ENCODE measurements at regions not wholly inside any gene's neighbourhood (a gene's known extent, or its start where the extent isn't known, plus 50 kb on each side); places are given as distances from the start of the nearest gene placed in this dataset.
"Not testable (repeated sequence)": the region's sequence is repeated elsewhere in the genome, so short reads cannot be mapped to it uniquely, and the experiment has no call there.

DNA sequence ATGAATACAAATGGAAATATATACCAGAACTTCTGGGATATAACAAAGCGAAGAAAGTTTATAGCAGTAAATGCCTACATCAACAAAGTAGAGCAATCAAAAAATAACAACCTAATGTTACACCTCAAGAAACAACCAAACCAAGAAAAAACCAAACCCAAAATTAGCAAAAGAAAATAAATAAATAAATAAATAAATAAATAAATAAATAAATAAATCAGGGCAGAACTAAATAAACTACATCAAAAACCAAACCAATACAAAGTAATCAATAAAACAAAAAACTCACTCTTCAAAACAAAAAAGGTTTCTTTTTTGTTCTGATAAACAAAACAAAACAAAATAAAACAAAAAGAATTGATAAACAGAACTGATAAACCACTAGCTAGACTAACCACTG, 88.4 kb upstream of the SPIN4 start:
- H3K4me1 ChIP-seq (replicated peaks in 1 of 2): no peaks in the 10 kb centered on the region
- ATAC-seq (replicated peaks in 6 of 8): no peak
- H3K4me3 ChIP-seq: no peak overlapping the region
- 91 to 100% (median 100%) methylated on average over 1 of the region's 1 CpG; no CpG with 5 or more reads in 3 of the 10 experiments for WGBS, 10 experiments
- in situ Hi-C loops (cut with MboI; ENCODE audit: low pct_unique_long_range_greater_than_20kb in 2 of 9, low sequenced_read_pairs in 9 of 9, unreplicated experiment in 9 of 9): no loop called here
- H3K27ac ChIP-seq: no peak overlapping the region

DNA sequence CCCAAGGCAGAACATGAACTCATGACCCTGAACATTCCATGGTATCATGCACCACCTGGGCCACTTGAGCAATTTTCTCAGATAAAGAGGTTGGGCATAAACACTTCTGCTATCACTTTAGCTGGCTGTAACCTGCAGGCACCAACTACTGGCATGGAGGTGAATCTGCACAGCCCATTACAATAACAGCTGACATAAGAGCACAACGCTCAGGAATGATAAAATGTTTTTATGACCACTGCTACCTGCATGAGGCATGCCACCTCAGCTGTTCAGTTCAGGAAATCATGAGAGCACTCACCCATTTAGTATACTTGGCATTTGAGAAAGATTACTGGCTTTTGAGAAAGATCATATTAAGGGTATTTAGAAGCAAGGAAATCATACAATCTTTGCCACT, 85.7 kb upstream of the SPIN4 start:
- no peak for ATAC-seq (replicated peaks in 6 of 8)
- in situ Hi-C loops (cut with MboI; ENCODE audit: low pct_unique_long_range_greater_than_20kb in 2 of 9, low sequenced_read_pairs in 9 of 9, unreplicated experiment in 9 of 9): no loop called here
- no peaks in the 10 kb centered on the region for H3K4me1 ChIP-seq (replicated peaks in 1 of 2)
- no peak overlapping the region for H3K4me3 ChIP-seq
- no peak overlapping the region for H3K27ac ChIP-seq
- WGBS, 10 experiments: no CpG with 5 or more reads among the region's 1 CpG

DNA sequence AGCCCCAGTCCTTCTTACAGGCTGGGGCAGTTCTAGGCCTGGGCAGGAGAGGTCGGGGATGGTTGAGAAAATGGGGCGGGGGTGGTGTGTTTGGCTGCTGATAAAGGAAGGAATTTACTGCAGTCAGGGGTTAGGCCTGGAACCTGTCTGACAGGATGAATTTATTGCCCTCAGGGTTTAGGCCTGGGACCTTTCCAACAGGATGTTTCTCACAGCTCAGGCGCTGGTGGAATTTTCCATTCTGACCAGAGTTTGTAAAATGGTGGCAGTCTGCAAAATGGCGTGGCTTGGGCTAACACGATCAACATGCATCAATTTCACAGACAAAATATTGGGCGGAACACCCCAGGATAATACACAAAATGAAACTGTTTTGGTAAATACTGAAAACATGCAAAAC, 83.5 kb upstream of the SPIN4 start:
- H3K27ac ChIP-seq: no peak overlapping the region
- ATAC-seq (replicated peaks in 6 of 8): no peak
- in situ Hi-C loops (cut with MboI; ENCODE audit: low pct_unique_long_range_greater_than_20kb in 2 of 9, low sequenced_read_pairs in 9 of 9, unreplicated experiment in 9 of 9): no loop called here
- no peak overlapping the region for H3K4me3 ChIP-seq
- WGBS, 10 experiments: 49 to 100% (median 93%) methylated on average over 3 to 4 of the region's 6 CpGs; no CpG with 5 or more reads in 5 of the 10 experiments
- H3K4me1 ChIP-seq (replicated peaks in 1 of 2): no peaks in the 10 kb centered on the region

DNA sequence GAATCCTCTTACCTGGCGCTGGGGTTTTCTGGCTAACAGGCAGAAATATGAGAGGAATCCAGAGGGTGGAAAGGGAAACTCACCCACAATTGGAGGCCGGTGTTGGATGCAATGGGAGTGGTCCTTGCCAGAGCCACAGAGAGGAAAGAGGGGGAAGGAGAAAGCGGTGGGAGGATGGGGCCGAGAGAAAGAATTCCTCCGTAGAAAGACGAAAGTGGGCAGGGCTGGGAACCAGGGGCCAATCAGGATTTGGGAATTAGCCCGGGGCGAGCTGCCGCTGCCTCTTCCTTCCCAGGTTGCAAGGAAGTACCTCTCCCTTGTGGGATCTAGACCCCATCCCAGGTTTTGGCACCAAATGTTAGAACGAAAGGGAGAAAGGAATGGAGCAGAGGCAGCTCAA, 83.1 kb upstream of the SPIN4 start:
- Histone ChIP-seq H3K27ac (no peak overlapping the region), H3K4me1 (replicated peaks in 1 of 2) (no peaks in the 10 kb centered on the region), H3K4me3 (no peak overlapping the region)
- no peak for ATAC-seq (replicated peaks in 6 of 8)
- in situ Hi-C loops (cut with MboI; ENCODE audit: low pct_unique_long_range_greater_than_20kb in 2 of 9, low sequenced_read_pairs in 9 of 9, unreplicated experiment in 9 of 9): no loop called here
- WGBS, 10 experiments: 74% methylated on average over 4 of the region's 10 CpGs; no CpG with 5 or more reads in 9 of the 10 experiments

DNA sequence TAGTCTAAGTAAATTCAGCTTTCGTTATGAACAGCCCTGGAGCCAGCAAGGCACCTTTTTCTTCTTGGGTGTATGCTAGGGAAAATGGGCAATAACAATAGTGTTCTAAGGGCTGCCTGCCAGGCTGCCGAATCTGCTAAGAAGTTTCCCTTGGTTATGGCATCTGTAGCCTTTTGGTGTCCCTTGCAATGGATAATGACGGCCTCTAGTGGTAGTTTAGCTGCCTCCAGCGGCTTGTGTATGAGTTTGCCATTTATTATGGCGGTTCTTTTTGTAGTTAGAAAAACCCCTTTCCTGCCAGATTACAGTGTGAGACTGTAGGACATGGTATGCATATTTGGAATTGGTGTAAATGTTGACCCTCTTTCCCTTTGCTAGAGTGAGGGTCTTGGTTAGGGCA, 78.9 kb upstream of the SPIN4 start:
- ATAC-seq (replicated peaks in 6 of 8): no peak
- Histone ChIP-seq H3K4me3 (no peak overlapping the region), H3K27ac (no peak overlapping the region), H3K4me1 (replicated peaks in 1 of 2) (no peaks in the 10 kb centered on the region)
- whole genome bisulfite sequencing, 10 experiments: 40 to 100% (median 74%) methylated on average over 1 to 3 of the region's 5 CpGs; no CpG with 5 or more reads in 6 of the 10 experiments
- in situ Hi-C loops (cut with MboI; ENCODE audit: low pct_unique_long_range_greater_than_20kb in 2 of 9, low sequenced_read_pairs in 9 of 9, unreplicated experiment in 9 of 9): no loop called here

DNA sequence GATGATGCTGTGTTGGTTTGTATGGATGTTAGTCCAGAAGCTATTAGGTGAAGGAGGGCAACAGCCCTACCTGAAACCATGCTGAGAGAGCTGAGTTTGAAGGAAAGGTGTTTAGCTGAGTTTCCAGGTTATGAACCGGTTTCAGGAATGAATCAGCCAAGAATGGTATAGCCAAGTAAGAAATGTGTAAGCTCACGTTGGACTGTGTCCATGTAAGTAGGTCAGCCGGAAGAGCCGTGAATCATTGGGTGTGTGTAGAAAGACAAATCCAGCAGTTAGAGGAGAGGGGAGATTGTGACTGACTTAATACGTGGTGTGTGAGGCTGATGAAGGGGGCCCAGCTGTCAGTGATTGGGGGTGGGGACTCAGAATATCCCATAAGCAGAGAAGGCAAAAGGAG, 77.2 kb upstream of the SPIN4 start:
- no peaks in the 10 kb centered on the region for H3K4me1 ChIP-seq (replicated peaks in 1 of 2)
- WGBS, 10 experiments: 50 to 100% (median 79%) methylated on average over 2 to 3 of the region's 5 CpGs; no CpG with 5 or more reads in 6 of the 10 experiments
- H3K4me3 ChIP-seq: no peak overlapping the region
- no peak for ATAC-seq (replicated peaks in 6 of 8)
- H3K27ac ChIP-seq: no peak overlapping the region
- in situ Hi-C loops (cut with MboI; ENCODE audit: low pct_unique_long_range_greater_than_20kb in 2 of 9, low sequenced_read_pairs in 9 of 9, unreplicated experiment in 9 of 9): no loop called here

DNA sequence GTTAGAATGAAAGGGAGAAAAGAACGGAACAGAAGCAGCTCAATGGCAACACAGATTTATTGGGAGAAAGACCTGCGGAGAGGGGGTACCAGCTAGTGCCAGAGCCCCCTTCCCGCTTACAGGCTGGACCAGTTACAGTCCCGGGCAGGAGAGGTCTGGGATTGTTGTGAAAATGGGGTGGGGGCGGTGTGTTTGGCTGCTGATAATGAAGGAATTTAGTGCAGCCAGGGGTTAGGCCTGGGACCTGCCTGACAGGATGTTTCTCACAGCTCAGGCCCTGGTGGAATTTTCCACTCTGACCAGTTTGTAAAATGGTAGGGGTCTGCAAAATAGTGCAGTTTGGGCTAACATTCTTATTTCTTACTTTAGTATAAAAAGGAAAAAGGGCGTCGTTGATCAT, 75.4 kb upstream of the SPIN4 start:
- Histone ChIP-seq H3K27ac (no peak overlapping the region), H3K4me3 (no peak overlapping the region), H3K4me1 (replicated peaks in 1 of 2) (no peaks in the 10 kb centered on the region)
- in situ Hi-C loops (cut with MboI; ENCODE audit: low pct_unique_long_range_greater_than_20kb in 2 of 9, low sequenced_read_pairs in 9 of 9, unreplicated experiment in 9 of 9): no loop called here
- WGBS, 10 experiments: 42 to 100% (median 83%) methylated on average over 1 to 6 of the region's 7 CpGs; no CpG with 5 or more reads in 3 of the 10 experiments
- ATAC-seq (replicated peaks in 6 of 8): no peak

DNA sequence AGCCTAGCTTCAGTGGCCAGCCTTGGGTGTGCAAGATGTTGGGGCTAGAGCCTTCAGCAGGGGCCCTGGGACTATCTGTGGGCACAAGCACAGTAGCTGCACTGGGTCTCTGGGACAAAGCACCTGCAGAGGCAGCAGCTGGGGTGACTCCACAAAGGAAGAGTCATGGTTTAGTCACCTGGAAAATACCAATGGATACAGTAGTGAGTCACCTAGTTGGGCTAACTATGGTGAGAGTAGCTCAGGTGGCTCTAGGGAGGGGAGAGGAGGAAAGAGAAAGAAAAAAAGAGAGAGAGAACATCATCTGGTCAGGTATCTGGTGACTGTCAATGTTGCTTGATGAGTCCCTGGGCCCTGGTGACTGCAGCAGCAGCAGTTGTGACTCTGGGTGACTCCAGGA, 72.9 kb upstream of the SPIN4 start:
- in situ Hi-C loops (cut with MboI; ENCODE audit: low pct_unique_long_range_greater_than_20kb in 2 of 9, low sequenced_read_pairs in 9 of 9, unreplicated experiment in 9 of 9): no loop called here
- no peak for ATAC-seq (replicated peaks in 6 of 8)
- H3K4me3 ChIP-seq: no peak overlapping the region
- no peak overlapping the region for H3K27ac ChIP-seq
- no peaks in the 10 kb centered on the region for H3K4me1 ChIP-seq (replicated peaks in 1 of 2)

DNA sequence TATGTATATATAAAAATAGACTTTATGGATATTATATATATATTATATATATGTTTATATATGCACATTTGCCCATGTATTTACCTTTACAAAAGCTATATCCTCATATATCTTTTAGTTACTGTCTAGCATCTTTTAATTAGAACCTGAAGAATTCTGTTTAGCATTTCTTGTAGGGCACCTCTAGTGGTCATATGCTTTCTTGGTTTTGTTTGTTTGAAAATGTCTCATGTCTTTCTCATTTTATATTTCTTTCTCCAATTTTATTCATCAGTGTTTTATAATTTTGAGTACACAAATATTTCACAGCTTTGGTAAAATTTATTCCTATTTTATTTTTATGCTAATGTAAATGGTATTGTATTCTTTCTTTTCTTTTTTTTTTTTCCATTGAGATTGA, 70.3 kb upstream of the SPIN4 start:
- Histone ChIP-seq H3K4me3 (no peak overlapping the region), H3K27ac (no peak overlapping the region), H3K4me1 (replicated peaks in 1 of 2) (no peaks in the 10 kb centered on the region)
- ATAC-seq (replicated peaks in 6 of 8): no peak
- in situ Hi-C loops (cut with MboI; ENCODE audit: low pct_unique_long_range_greater_than_20kb in 2 of 9, low sequenced_read_pairs in 9 of 9, unreplicated experiment in 9 of 9): no loop called here

DNA sequence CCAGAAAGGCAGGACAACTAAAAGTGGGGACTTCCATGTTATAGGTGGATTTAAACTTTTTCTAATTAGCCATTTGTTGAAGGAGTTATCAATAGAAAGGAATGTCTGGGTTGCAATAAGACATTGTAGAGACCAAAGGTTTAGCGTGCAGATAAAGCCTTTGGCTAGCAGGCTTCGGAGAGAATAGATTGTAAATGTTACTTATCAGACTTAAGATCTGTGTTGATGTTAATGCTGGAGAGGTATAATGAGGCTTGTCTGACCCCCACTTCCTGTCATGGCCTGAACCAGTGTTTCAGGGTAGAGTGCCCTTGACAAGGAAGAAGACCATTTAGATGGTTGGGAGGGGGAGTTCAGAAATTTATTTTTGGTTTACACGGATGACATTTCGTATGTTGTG, 67.1 kb upstream of the SPIN4 start:
- no peak for ATAC-seq (replicated peaks in 6 of 8)
- 32 to 100% (median 84%) methylated on average over 2 to 4 of the region's 4 CpGs; no CpG with 5 or more reads in 4 of the 10 experiments for WGBS, 10 experiments
- in situ Hi-C loops (cut with MboI; ENCODE audit: low pct_unique_long_range_greater_than_20kb in 2 of 9, low sequenced_read_pairs in 9 of 9, unreplicated experiment in 9 of 9): no loop called here
- Histone ChIP-seq H3K4me3 (no peak overlapping the region), H3K4me1 (replicated peaks in 1 of 2) (no peaks in the 10 kb centered on the region), H3K27ac (no peak overlapping the region)

DNA sequence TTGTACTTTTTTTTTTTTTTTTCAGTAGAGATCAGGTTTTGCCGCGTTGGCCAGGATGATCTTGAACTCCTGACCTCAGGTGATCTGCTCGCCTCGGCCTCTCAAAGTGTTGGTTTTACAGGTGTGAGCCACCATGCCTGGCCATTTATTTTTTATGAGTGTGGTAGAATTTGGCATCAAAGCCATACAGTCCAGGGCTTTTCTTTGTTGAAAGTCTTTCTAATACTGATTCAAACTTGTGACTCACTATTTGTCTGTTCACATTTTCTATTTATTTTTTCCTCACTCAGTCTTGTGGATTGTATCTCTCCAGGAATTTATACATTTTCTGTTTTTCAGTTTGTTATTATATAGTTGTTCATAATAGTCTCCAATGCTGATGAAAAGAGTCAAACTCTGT, 66.5 kb upstream of the SPIN4 start:
- ATAC-seq (replicated peaks in 6 of 8): no peak
- in situ Hi-C loops (cut with MboI; ENCODE audit: low pct_unique_long_range_greater_than_20kb in 2 of 9, low sequenced_read_pairs in 9 of 9, unreplicated experiment in 9 of 9): no loop called here
- H3K4me1 ChIP-seq (replicated peaks in 1 of 2): no peaks in the 10 kb centered on the region
- H3K27ac ChIP-seq: no peak overlapping the region
- no peak overlapping the region for H3K4me3 ChIP-seq
- WGBS, 10 experiments: 83 to 100% (median 95%) methylated on average over 1 to 2 of the region's 4 CpGs; no CpG with 5 or more reads in 6 of the 10 experiments

DNA sequence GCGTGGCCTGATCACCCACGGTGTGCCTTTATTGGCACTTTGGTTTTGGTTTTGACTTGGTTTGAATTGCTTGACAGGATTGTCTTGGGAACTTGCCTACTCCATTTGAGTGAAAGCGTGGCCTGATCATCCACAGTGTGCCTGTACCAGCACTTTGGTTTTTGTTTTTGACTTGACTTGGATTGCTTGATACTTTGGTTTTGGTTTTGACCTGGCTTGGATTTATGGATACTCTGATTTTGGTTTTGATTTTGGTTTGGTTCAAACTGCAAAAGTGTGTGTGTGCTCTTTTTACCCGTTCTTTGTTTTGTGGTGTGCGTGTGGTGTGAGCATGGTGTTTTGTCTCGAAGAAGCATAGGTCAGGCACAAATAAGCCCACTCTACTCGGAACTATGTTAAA, 58.8 kb upstream of the SPIN4 start:
- 58 to 100% (median 83%) methylated on average over 1 to 4 of the region's 7 CpGs; no CpG with 5 or more reads in 5 of the 10 experiments for WGBS, 10 experiments
- in situ Hi-C loops (cut with MboI; ENCODE audit: low pct_unique_long_range_greater_than_20kb in 2 of 9, low sequenced_read_pairs in 9 of 9, unreplicated experiment in 9 of 9); ATAC-seq (replicated peaks in 6 of 8); H3K4me1 ChIP-seq (replicated peaks in 1 of 2); H3K27ac ChIP-seq; H3K4me3 ChIP-seq: not testable (repeated sequence)

DNA sequence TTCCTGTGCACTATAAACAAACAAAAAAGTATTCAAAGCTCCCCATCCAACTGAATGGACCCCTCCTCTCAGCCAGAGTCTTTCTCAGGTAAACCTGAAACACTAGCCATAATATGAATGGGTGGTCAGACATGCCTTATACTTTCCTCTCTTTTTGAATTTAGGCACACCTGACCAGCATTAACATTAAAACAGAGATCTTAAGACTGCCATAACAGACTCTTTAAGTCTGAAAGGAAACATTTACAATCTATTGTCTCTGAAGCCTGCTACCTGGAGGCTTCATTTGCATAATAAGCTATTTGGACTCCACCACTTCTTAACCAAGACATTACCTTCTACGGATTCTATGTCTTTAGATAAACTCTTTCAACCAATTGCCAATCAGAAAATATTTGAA, 56.9 kb upstream of the SPIN4 start:
- Histone ChIP-seq H3K4me1 (replicated peaks in 1 of 2) (no peaks in the 10 kb centered on the region), H3K27ac (no peak overlapping the region), H3K4me3 (no peak overlapping the region)
- in situ Hi-C loops (cut with MboI; ENCODE audit: low pct_unique_long_range_greater_than_20kb in 2 of 9, low sequenced_read_pairs in 9 of 9, unreplicated experiment in 9 of 9): no loop called here
- 25% methylated on average over 1 of the region's 1 CpG; no CpG with 5 or more reads in 9 of the 10 experiments for WGBS, 10 experiments
- ATAC-seq (replicated peaks in 6 of 8): no peak

DNA sequence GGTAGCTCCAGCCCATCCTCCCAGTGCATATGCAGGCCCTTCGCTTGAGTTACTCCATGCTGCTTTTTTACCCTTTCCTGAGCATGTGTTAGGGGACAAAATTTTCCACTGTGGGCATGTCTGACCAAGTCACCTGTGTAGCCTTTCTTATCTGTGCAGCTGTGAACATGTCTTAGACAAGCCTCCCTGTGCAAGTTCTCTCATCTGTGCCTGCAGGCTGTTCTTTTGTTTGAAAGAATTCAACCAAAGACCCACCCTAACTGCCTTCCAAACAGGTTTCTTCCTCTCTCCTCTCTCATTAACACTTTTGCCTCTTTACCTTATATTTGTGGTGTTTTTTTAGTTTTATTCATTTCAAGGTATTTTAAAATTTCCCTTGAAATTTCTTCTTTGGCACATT, 53.2 kb upstream of the SPIN4 start:
- Histone ChIP-seq H3K4me3 (no peak overlapping the region), H3K4me1 (replicated peaks in 1 of 2) (no peaks in the 10 kb centered on the region), H3K27ac (no peak overlapping the region)
- ATAC-seq (replicated peaks in 6 of 8): no peak
- in situ Hi-C loops (cut with MboI; ENCODE audit: low pct_unique_long_range_greater_than_20kb in 2 of 9, low sequenced_read_pairs in 9 of 9, unreplicated experiment in 9 of 9): no loop called here
- whole genome bisulfite sequencing, 10 experiments: 67% methylated on average over 1 of the region's 1 CpG; no CpG with 5 or more reads in 9 of the 10 experiments

DNA sequence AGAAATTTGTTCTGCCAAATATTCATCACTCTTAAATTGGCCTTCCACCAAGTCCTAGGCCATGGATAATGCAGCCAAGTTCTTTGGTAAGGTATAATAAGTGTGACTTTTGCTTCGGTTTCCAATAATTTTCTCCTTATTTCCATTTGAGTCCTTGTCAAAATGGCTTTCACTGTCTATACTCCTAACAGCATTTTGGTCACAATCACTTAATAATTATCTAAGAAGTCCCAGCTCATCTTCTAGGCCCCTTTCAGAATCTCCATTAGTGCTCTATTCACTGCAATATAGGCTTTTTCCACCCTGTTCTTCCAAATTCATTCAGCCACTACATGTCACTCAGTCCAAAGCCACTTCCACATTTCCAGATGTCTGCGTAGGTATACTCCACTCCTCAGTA, 51.0 kb upstream of the SPIN4 start:
- Histone ChIP-seq H3K4me1 (replicated peaks in 1 of 2) (no peaks in the 10 kb centered on the region), H3K27ac (no peak overlapping the region), H3K4me3 (no peak overlapping the region)
- WGBS, 10 experiments: 33 to 100% (median 34%) methylated on average over 1 to 2 of the region's 2 CpGs; no CpG with 5 or more reads in 7 of the 10 experiments
- in situ Hi-C loops (cut with MboI; ENCODE audit: low pct_unique_long_range_greater_than_20kb in 2 of 9, low sequenced_read_pairs in 9 of 9, unreplicated experiment in 9 of 9): no loop called here
- no peak for ATAC-seq (replicated peaks in 6 of 8)

All from motor neuron (in vitro differentiated cells).